ENCODE measurements at regions not wholly inside any gene's neighbourhood (a gene's known extent, or its start where the extent isn't known, plus 50 kb on each side); places are given as distances from the start of the nearest gene placed in this dataset.

- no peaks in the 10 kb centered on the region for H3K9me3 ChIP-seq (ENCODE audit: low read length)
- no peaks in the 10 kb centered on the region for H3K27me3 ChIP-seq (ENCODE audit: insufficient read depth, low read length)
- no peak overlapping the region for H2AFZ ChIP-seq (ENCODE audit: low read depth, low read length)
- H3K36me3 ChIP-seq (ENCODE audit: insufficient read depth, low read length), result no peaks in the 10 kb centered on the region
- peaks cover 16% of the 10 kb centered on the region for H3K4me1 ChIP-seq (ENCODE audit: insufficient read depth, low read length)
- no peak overlapping the region for H3K4me3 ChIP-seq (ENCODE audit: low read length)
These were observed 77.9 kb upstream of the DPT start for GRCh38 chr1:168806952-168807351.

GRCh38 chr1:168811176-168811575 is 82.2 kb upstream of the DPT start:
- H3K27me3 ChIP-seq (ENCODE audit: insufficient read depth, low read length), result no peaks in the 10 kb centered on the region
- no peaks in the 10 kb centered on the region for H3K9me3 ChIP-seq (ENCODE audit: low read length)
- no peak overlapping the region for H3K4me3 ChIP-seq (ENCODE audit: low read length)
- no peaks in the 10 kb centered on the region for H3K36me3 ChIP-seq (ENCODE audit: insufficient read depth, low read length)
- no peak overlapping the region for H2AFZ ChIP-seq (ENCODE audit: low read depth, low read length)
- H3K4me1 ChIP-seq (ENCODE audit: insufficient read depth, low read length), result no peaks in the 10 kb centered on the region

GRCh38 chr1:168819668-168820067 is 90.7 kb upstream of the DPT start:
- H3K4me1 ChIP-seq (ENCODE audit: insufficient read depth, low read length), result no peaks in the 10 kb centered on the region
- H3K9me3 ChIP-seq (ENCODE audit: low read length), result no peaks in the 10 kb centered on the region
- H3K36me3 ChIP-seq (ENCODE audit: insufficient read depth, low read length), result no peaks in the 10 kb centered on the region
- no peak overlapping the region for H2AFZ ChIP-seq (ENCODE audit: low read depth, low read length)
- no peak overlapping the region for H3K4me3 ChIP-seq (ENCODE audit: low read length)
- H3K27me3 ChIP-seq (ENCODE audit: insufficient read depth, low read length), result no peaks in the 10 kb centered on the region

GRCh38 chr1:168821434-168821833 is 92.4 kb upstream of the DPT start:
- H2AFZ ChIP-seq (ENCODE audit: low read depth, low read length), result no peak overlapping the region
- no peaks in the 10 kb centered on the region for H3K9me3 ChIP-seq (ENCODE audit: low read length)
- no peaks in the 10 kb centered on the region for H3K27me3 ChIP-seq (ENCODE audit: insufficient read depth, low read length)
- H3K4me1 ChIP-seq (ENCODE audit: insufficient read depth, low read length), result no peaks in the 10 kb centered on the region
- no peak overlapping the region for H3K4me3 ChIP-seq (ENCODE audit: low read length)
- no peaks in the 10 kb centered on the region for H3K36me3 ChIP-seq (ENCODE audit: insufficient read depth, low read length)

GRCh38 chr1:168822911-168823310 is 93.9 kb upstream of the DPT start:
- Histone ChIP-seq H2AFZ (ENCODE audit: low read depth, low read length) (no peak overlapping the region), H3K4me3 (ENCODE audit: low read length) (no peak overlapping the region), H3K4me1 (ENCODE audit: insufficient read depth, low read length) (no peaks in the 10 kb centered on the region), H3K27me3 (ENCODE audit: insufficient read depth, low read length) (no peaks in the 10 kb centered on the region), H3K9me3 (ENCODE audit: low read length) (no peaks in the 10 kb centered on the region), H3K36me3 (ENCODE audit: insufficient read depth, low read length) (no peaks in the 10 kb centered on the region)

- H3K4me3 ChIP-seq (ENCODE audit: low read length), result no peak overlapping the region
- H3K9me3 ChIP-seq (ENCODE audit: low read length), result no peaks in the 10 kb centered on the region
- no peaks in the 10 kb centered on the region for H3K27me3 ChIP-seq (ENCODE audit: insufficient read depth, low read length)
- H3K4me1 ChIP-seq (ENCODE audit: insufficient read depth, low read length), result no peaks in the 10 kb centered on the region
- H3K36me3 ChIP-seq (ENCODE audit: insufficient read depth, low read length), result no peaks in the 10 kb centered on the region
- H2AFZ ChIP-seq (ENCODE audit: low read depth, low read length), result no peak overlapping the region
These were observed 95.0 kb upstream of the DPT start for GRCh38 chr1:168823988-168824387.

GRCh38 chr1:168824418-168825065 is 95.5 kb upstream of the DPT start:
- no peaks in the 10 kb centered on the region for H3K4me1 ChIP-seq (ENCODE audit: insufficient read depth, low read length)
- H3K27me3 ChIP-seq (ENCODE audit: insufficient read depth, low read length), result no peaks in the 10 kb centered on the region
- no peak overlapping the region for H2AFZ ChIP-seq (ENCODE audit: low read depth, low read length)
- no peak overlapping the region for H3K4me3 ChIP-seq (ENCODE audit: low read length)
- H3K36me3 ChIP-seq (ENCODE audit: insufficient read depth, low read length), result no peaks in the 10 kb centered on the region
- no peaks in the 10 kb centered on the region for H3K9me3 ChIP-seq (ENCODE audit: low read length)

GRCh38 chr1:168825129-168825528 is 96.1 kb upstream of the DPT start:
- H3K27me3 ChIP-seq (ENCODE audit: insufficient read depth, low read length), result no peaks in the 10 kb centered on the region
- H3K36me3 ChIP-seq (ENCODE audit: insufficient read depth, low read length), result no peaks in the 10 kb centered on the region
- no peak overlapping the region for H3K4me3 ChIP-seq (ENCODE audit: low read length)
- no peaks in the 10 kb centered on the region for H3K4me1 ChIP-seq (ENCODE audit: insufficient read depth, low read length)
- no peak overlapping the region for H2AFZ ChIP-seq (ENCODE audit: low read depth, low read length)
- H3K9me3 ChIP-seq (ENCODE audit: low read length), result no peaks in the 10 kb centered on the region

- no peaks in the 10 kb centered on the region for H3K4me1 ChIP-seq (ENCODE audit: insufficient read depth, low read length)
- H2AFZ ChIP-seq (ENCODE audit: low read depth, low read length), result no peak overlapping the region
- H3K27me3 ChIP-seq (ENCODE audit: insufficient read depth, low read length), result no peaks in the 10 kb centered on the region
- no peaks in the 10 kb centered on the region for H3K36me3 ChIP-seq (ENCODE audit: insufficient read depth, low read length)
- H3K4me3 ChIP-seq (ENCODE audit: low read length), result no peak overlapping the region
- no peaks in the 10 kb centered on the region for H3K9me3 ChIP-seq (ENCODE audit: low read length)
These were observed 96.8 kb upstream of the DPT start for GRCh38 chr1:168825820-168826219.

- Histone ChIP-seq H3K27me3 (ENCODE audit: insufficient read depth, low read length) (no peaks in the 10 kb centered on the region), H3K36me3 (ENCODE audit: insufficient read depth, low read length) (no peaks in the 10 kb centered on the region), H3K4me3 (ENCODE audit: low read length) (no peak overlapping the region), H2AFZ (ENCODE audit: low read depth, low read length) (no peak overlapping the region), H3K4me1 (ENCODE audit: insufficient read depth, low read length) (no peaks in the 10 kb centered on the region), H3K9me3 (ENCODE audit: low read length) (no peaks in the 10 kb centered on the region)
These were observed 97.3 kb upstream of the DPT start for GRCh38 chr1:168826269-168826668.

GRCh38 chr1:168827557-168827956 is 98.6 kb upstream of the DPT start:
- Histone ChIP-seq H3K4me1 (ENCODE audit: insufficient read depth, low read length) (no peaks in the 10 kb centered on the region), H3K27me3 (ENCODE audit: insufficient read depth, low read length) (no peaks in the 10 kb centered on the region), H3K36me3 (ENCODE audit: insufficient read depth, low read length) (no peaks in the 10 kb centered on the region), H2AFZ (ENCODE audit: low read depth, low read length) (no peak overlapping the region), H3K9me3 (ENCODE audit: low read length) (no peaks in the 10 kb centered on the region), H3K4me3 (ENCODE audit: low read length) (no peak overlapping the region)

GRCh38 chr1:168829876-168830275 is 100.9 kb upstream of the DPT start:
- no peaks in the 10 kb centered on the region for H3K9me3 ChIP-seq (ENCODE audit: low read length)
- no peak overlapping the region for H3K4me3 ChIP-seq (ENCODE audit: low read length)
- H2AFZ ChIP-seq (ENCODE audit: low read depth, low read length), result no peak overlapping the region
- no peaks in the 10 kb centered on the region for H3K4me1 ChIP-seq (ENCODE audit: insufficient read depth, low read length)
- no peaks in the 10 kb centered on the region for H3K27me3 ChIP-seq (ENCODE audit: insufficient read depth, low read length)
- no peaks in the 10 kb centered on the region for H3K36me3 ChIP-seq (ENCODE audit: insufficient read depth, low read length)

GRCh38 chr1:168830562-168830961 is 101.6 kb upstream of the DPT start:
- no peaks in the 10 kb centered on the region for H3K9me3 ChIP-seq (ENCODE audit: low read length)
- no peak overlapping the region for H3K4me3 ChIP-seq (ENCODE audit: low read length)
- H3K36me3 ChIP-seq (ENCODE audit: insufficient read depth, low read length), result no peaks in the 10 kb centered on the region
- H3K4me1 ChIP-seq (ENCODE audit: insufficient read depth, low read length), result no peaks in the 10 kb centered on the region
- no peaks in the 10 kb centered on the region for H3K27me3 ChIP-seq (ENCODE audit: insufficient read depth, low read length)
- no peak overlapping the region for H2AFZ ChIP-seq (ENCODE audit: low read depth, low read length)

- Histone ChIP-seq H3K36me3 (ENCODE audit: insufficient read depth, low read length) (no peaks in the 10 kb centered on the region), H3K9me3 (ENCODE audit: low read length) (no peaks in the 10 kb centered on the region), H3K4me1 (ENCODE audit: insufficient read depth, low read length) (no peaks in the 10 kb centered on the region), H3K4me3 (ENCODE audit: low read length) (no peak overlapping the region), H3K27me3 (ENCODE audit: insufficient read depth, low read length) (no peaks in the 10 kb centered on the region), H2AFZ (ENCODE audit: low read depth, low read length) (no peak overlapping the region)
These were observed 103.7 kb upstream of the DPT start for GRCh38 chr1:168832661-168833060.

Measured in neuron (in vitro differentiated cells).